ENCODE measurements at regions not wholly inside any gene's neighbourhood (a gene's known extent, or its start where the extent isn't known, plus 50 kb on each side); places are given as distances from the start of the nearest gene placed in this dataset.

DNA sequence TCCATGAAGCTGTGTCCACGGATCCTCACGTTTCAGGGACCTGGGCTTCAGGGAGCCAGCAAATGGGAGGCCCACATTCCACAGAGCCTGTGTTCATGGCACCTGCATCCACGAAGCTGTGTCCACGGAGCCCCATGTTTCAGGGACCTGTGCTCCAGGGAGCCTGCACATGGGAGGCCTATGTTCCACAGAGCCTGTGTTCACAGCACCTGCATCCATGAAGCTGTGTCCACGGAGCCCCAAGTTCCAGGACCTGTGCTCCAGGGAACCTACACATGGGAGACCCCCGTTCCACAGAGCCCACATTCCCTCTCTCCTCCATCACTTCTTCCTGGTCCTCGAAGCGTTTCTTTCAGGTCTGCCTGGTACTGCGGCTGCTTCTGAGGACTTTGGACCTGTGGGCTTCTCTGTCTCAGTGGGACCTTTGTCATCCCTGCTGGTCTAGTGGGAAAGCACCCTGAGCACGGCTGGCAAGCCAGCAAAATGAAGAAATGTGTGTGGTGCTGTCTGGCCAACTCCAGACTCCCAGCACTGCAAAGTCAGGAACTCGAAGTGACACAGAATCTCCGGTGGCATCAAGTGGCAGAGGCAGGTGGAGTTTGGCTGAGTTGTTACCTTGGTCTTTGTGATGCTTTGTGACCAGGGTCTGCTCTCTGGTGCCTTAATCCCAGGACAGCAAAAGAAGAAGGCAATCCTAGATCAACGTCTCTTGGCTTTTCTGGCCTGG is 245.9 kb downstream of the DLL1 start:
- WGBS, 2 donors = 84 to 89% methylated on average over 13 of the region's 13 CpGs

DNA sequence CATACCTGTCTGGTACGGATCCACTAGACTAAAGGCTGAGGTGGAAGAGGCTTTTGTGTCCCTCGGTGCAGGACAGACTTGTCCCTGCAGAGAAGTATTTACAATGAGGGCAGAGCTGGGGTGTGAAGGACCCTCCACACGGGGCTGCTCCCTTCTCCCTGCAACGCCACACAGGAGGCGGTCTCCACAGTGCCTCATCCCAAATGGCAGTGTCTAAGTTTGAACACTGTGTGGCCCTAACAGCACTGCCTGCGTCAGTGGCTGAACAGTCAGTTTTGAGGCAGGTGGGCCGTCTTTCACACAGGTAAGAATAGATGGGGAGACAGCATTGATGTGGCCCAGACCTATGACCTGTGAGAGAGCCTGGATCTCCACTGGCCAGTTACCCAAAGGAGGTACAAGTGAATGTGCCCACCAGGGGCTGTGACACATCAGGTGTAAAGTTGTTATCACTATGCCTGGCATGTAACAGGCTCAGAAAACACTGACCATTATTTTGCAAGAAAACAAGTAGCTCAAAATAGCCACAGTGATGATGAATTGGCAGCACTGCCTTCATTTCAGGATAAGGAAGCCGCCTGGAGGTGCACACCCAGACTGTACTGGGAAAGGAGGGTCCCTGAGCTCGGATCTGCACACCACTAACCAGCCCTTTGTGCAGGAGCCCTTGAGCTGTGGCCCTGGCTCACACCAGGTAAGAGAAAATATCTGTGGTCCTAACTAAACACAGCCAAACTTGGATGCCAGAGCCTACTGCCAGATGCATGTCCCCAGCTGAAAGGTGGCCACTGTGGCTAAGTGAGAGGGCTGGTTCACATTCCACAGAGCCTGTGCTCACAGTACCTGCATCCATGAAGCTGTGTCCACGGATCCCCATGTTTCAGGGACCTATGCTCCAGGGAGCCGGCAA is 246.7 kb downstream of the DLL1 start:
- no peaks in the 10 kb centered on the region for H3K9me3 ChIP-seq (ENCODE audit: control insufficient read depth in 2 of 2, insufficient read depth in 1 of 2, low read depth in 1 of 2, low read length in 1 of 2)
- no peak overlapping the region for H3K27ac ChIP-seq (ENCODE audit: low read depth in 2 of 2, low read length in 1 of 2)
- WGBS, 2 donors = 82 to 85% methylated on average over 11 of the region's 11 CpGs
- no peaks in the 10 kb centered on the region for H3K4me1 ChIP-seq (ENCODE audit: control insufficient read depth in 2 of 2, insufficient read depth in 2 of 2, low read length in 1 of 2)
- H3K36me3 ChIP-seq (ENCODE audit: control insufficient read depth in 2 of 2, insufficient read depth in 2 of 2, low read length in 1 of 2) = no peaks in the 10 kb centered on the region
- no peak overlapping the region for H3K4me3 ChIP-seq (ENCODE audit: low read depth in 1 of 2, low read length in 2 of 2)
- no peaks in the 10 kb centered on the region for H3K27me3 ChIP-seq (ENCODE audit: control insufficient read depth in 1 of 2, insufficient read depth in 2 of 2, low read length in 2 of 2)

More for the DNA sequence above, 245.9 kb downstream of the DLL1 start:
- Histone ChIP-seq H3K4me1 (ENCODE audit: control insufficient read depth in 2 of 2, insufficient read depth in 2 of 2, low read length in 1 of 2) (no peaks in the 10 kb centered on the region), H3K9me3 (ENCODE audit: control insufficient read depth in 2 of 2, insufficient read depth in 1 of 2, low read depth in 1 of 2, low read length in 1 of 2) (no peaks in the 10 kb centered on the region), H3K36me3 (ENCODE audit: control insufficient read depth in 2 of 2, insufficient read depth in 2 of 2, low read length in 1 of 2) (no peaks in the 10 kb centered on the region), H3K4me3 (ENCODE audit: low read depth in 1 of 2, low read length in 2 of 2) (no peak overlapping the region), H3K27me3 (ENCODE audit: control insufficient read depth in 1 of 2, insufficient read depth in 2 of 2, low read length in 2 of 2) (no peaks in the 10 kb centered on the region), H3K27ac (ENCODE audit: low read depth in 2 of 2, low read length in 1 of 2) (no peak overlapping the region)

DNA sequence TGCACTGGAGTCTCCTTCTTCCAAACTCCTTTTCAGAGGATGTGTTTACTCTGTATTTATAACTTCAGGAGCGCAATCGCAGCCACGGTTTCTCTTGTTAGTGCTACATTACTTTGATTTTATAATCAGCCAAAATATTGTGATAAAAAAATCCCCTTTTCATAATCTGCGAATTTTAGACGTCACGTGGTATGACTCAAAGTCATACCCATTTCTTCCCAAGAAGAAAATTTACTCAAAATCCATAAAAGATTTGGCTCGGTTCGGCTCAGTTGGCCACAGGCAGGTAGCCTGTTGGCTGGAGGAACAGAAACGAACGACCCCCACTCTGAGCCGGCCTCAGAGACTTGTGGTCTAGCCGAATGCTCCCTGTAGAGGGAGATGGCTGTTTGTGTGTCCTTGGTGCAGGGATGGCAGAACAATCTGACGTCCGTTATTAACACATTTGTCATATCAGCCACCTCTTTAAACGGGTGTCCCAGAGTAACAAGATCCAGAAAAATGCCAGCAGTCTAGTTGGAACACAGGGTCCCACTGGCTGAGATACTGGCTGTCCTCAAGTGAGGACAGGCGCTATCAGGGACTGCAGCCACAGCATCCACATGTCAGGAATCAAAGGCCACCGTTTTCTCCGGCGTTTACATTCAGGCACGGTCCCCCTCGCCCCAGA is 247.6 kb downstream of the DLL1 start:
- H3K27me3 ChIP-seq (ENCODE audit: control insufficient read depth in 1 of 2, insufficient read depth in 2 of 2, low read length in 2 of 2) = no peaks in the 10 kb centered on the region
- H3K36me3 ChIP-seq (ENCODE audit: control insufficient read depth in 2 of 2, insufficient read depth in 2 of 2, low read length in 1 of 2) = no peaks in the 10 kb centered on the region
- H3K4me3 ChIP-seq (ENCODE audit: low read depth in 1 of 2, low read length in 2 of 2) = no peak overlapping the region
- H3K4me1 ChIP-seq (ENCODE audit: control insufficient read depth in 2 of 2, insufficient read depth in 2 of 2, low read length in 1 of 2) = no peaks in the 10 kb centered on the region
- no peaks in the 10 kb centered on the region for H3K9me3 ChIP-seq (ENCODE audit: control insufficient read depth in 2 of 2, insufficient read depth in 1 of 2, low read depth in 1 of 2, low read length in 1 of 2)
- H3K27ac ChIP-seq (ENCODE audit: low read depth in 2 of 2, low read length in 1 of 2) = no peak overlapping the region
- 76 to 89% methylated on average over 21 of the region's 21 CpGs for WGBS, 2 donors

DNA sequence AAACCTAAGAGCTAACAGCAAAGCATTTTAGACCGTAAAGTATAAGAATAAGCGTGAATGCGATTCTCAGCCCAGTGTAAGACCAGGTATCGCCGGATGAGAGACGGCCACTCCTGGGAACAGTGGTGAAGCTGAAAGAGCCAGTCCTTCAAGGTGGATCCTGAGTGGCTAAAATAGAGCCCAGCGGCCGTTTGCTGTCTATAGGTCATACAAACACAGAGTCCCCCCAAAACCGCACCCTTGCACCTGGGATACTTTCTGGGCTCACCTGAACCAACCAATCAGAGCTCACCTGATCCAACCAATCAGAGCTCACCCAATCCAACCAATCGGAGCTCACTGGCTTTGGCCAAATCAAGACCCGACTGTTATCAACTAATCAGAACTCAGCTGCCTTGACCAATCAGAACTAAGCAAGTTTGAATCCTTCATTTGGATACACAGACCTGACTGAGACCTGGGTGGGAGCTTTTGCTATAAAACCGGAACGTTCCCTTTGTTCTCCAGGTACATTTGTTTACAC is 248.2 kb downstream of the DLL1 start:
- Histone ChIP-seq H3K9me3 (ENCODE audit: control insufficient read depth in 2 of 2, insufficient read depth in 1 of 2, low read depth in 1 of 2, low read length in 1 of 2) (no peaks in the 10 kb centered on the region), H3K4me1 (ENCODE audit: control insufficient read depth in 2 of 2, insufficient read depth in 2 of 2, low read length in 1 of 2) (no peaks in the 10 kb centered on the region), H3K27me3 (ENCODE audit: control insufficient read depth in 1 of 2, insufficient read depth in 2 of 2, low read length in 2 of 2) (no peaks in the 10 kb centered on the region), H3K27ac (ENCODE audit: low read depth in 2 of 2, low read length in 1 of 2) (no peak overlapping the region), H3K36me3 (ENCODE audit: control insufficient read depth in 2 of 2, insufficient read depth in 2 of 2, low read length in 1 of 2) (no peaks in the 10 kb centered on the region), H3K4me3 (ENCODE audit: low read depth in 1 of 2, low read length in 2 of 2) (no peak overlapping the region)
- 91 to 96% methylated on average over 13 of the region's 13 CpGs for WGBS, 2 donors

DNA sequence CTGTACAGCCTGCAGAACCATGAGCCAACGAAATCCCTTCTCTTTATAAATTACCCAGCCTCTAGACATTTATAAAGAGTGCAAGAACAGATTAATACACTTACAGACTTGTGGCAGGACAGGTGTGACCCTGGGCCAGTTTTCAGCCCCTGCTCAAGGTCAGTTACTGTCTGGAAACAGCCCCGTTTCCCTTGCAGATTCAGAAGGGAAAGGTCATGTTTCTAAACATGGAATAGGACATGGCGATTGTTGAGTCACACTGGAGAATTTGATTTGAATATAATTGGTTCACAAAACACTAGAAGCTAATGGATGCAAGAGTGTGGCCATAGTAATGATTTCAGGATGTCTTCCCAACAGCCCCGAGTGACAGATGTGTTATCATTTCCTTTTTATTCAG is 248.8 kb downstream of the DLL1 start:
- Histone ChIP-seq H3K27ac (ENCODE audit: low read depth in 2 of 2, low read length in 1 of 2) (no peak overlapping the region), H3K9me3 (ENCODE audit: control insufficient read depth in 2 of 2, insufficient read depth in 1 of 2, low read depth in 1 of 2, low read length in 1 of 2) (no peaks in the 10 kb centered on the region), H3K4me3 (ENCODE audit: low read depth in 1 of 2, low read length in 2 of 2) (no peak overlapping the region), H3K4me1 (ENCODE audit: control insufficient read depth in 2 of 2, insufficient read depth in 2 of 2, low read length in 1 of 2) (no peaks in the 10 kb centered on the region), H3K36me3 (ENCODE audit: control insufficient read depth in 2 of 2, insufficient read depth in 2 of 2, low read length in 1 of 2) (no peaks in the 10 kb centered on the region), H3K27me3 (ENCODE audit: control insufficient read depth in 1 of 2, insufficient read depth in 2 of 2, low read length in 2 of 2) (no peaks in the 10 kb centered on the region)
- 64 to 70% methylated on average over 4 of the region's 4 CpGs for WGBS, 2 donors

- Histone ChIP-seq H3K27ac (ENCODE audit: low read depth in 2 of 2, low read length in 1 of 2) (no peak overlapping the region), H3K36me3 (ENCODE audit: control insufficient read depth in 2 of 2, insufficient read depth in 2 of 2, low read length in 1 of 2) (no peaks in the 10 kb centered on the region), H3K27me3 (ENCODE audit: control insufficient read depth in 1 of 2, insufficient read depth in 2 of 2, low read length in 2 of 2) (no peaks in the 10 kb centered on the region), H3K4me3 (ENCODE audit: low read depth in 1 of 2, low read length in 2 of 2) (no peak overlapping the region), H3K4me1 (ENCODE audit: control insufficient read depth in 2 of 2, insufficient read depth in 2 of 2, low read length in 1 of 2) (no peaks in the 10 kb centered on the region), H3K9me3 (ENCODE audit: control insufficient read depth in 2 of 2, insufficient read depth in 1 of 2, low read depth in 1 of 2, low read length in 1 of 2) (no peaks in the 10 kb centered on the region)
- WGBS, 2 donors = 85 to 93% methylated on average over 6 of the region's 6 CpGs
These were observed 249.4 kb downstream of the DLL1 start for GRCh38 chr6:170041526-170041925.

GRCh38 chr6:170040906-170041305 is 250.0 kb downstream of the DLL1 start:
- H3K4me1 ChIP-seq (ENCODE audit: control insufficient read depth in 2 of 2, insufficient read depth in 2 of 2, low read length in 1 of 2) = no peaks in the 10 kb centered on the region
- no peaks in the 10 kb centered on the region for H3K36me3 ChIP-seq (ENCODE audit: control insufficient read depth in 2 of 2, insufficient read depth in 2 of 2, low read length in 1 of 2)
- H3K9me3 ChIP-seq (ENCODE audit: control insufficient read depth in 2 of 2, insufficient read depth in 1 of 2, low read depth in 1 of 2, low read length in 1 of 2) = peaks cover 0 to 1% of the 10 kb centered on the region in 2 donors
- WGBS, 2 donors = 77 to 84% methylated on average over 5 of the region's 5 CpGs
- no peak overlapping the region for H3K27ac ChIP-seq (ENCODE audit: low read depth in 2 of 2, low read length in 1 of 2)
- H3K27me3 ChIP-seq (ENCODE audit: control insufficient read depth in 1 of 2, insufficient read depth in 2 of 2, low read length in 2 of 2) = no peaks in the 10 kb centered on the region
- no peak overlapping the region for H3K4me3 ChIP-seq (ENCODE audit: low read depth in 1 of 2, low read length in 2 of 2)

DNA sequence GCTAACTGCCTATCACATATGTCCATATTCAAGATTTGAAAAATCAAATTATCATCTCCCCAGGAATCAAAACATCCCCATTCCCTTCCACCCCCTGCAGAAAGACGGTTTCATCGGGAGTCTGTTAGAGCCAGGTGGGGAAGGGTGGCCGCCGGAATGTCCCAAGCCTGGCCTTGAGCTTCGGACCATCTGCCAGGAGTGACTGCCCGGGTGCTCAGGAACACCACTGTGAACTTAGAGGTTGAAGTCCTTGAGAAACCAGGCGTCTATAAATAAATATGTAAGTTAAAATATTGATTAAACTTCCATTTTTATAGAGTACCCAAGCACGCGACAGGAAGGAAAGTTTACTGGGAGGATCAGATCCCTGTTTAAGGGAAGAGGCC is 250.8 kb downstream of the DLL1 start:
- H3K27me3 ChIP-seq (ENCODE audit: control insufficient read depth in 1 of 2, insufficient read depth in 2 of 2, low read length in 2 of 2) = no peaks in the 10 kb centered on the region
- 76 to 94% methylated on average over 9 of the region's 9 CpGs for WGBS, 2 donors
- no peaks in the 10 kb centered on the region for H3K4me1 ChIP-seq (ENCODE audit: control insufficient read depth in 2 of 2, insufficient read depth in 2 of 2, low read length in 1 of 2)
- peaks cover 3 to 7% of the 10 kb centered on the region in 2 donors for H3K9me3 ChIP-seq (ENCODE audit: control insufficient read depth in 2 of 2, insufficient read depth in 1 of 2, low read depth in 1 of 2, low read length in 1 of 2)
- no peak overlapping the region for H3K4me3 ChIP-seq (ENCODE audit: low read depth in 1 of 2, low read length in 2 of 2)
- no peaks in the 10 kb centered on the region for H3K36me3 ChIP-seq (ENCODE audit: control insufficient read depth in 2 of 2, insufficient read depth in 2 of 2, low read length in 1 of 2)
- H3K27ac ChIP-seq (ENCODE audit: low read depth in 2 of 2, low read length in 1 of 2) = no peak overlapping the region

Data from esophagus (tissue), 2 donors.